Common myeloid progenitor, CD34-positive (primary cell): ENCODE measurements at regions not wholly inside any gene's neighbourhood (a gene's known extent, or its start where the extent isn't known, plus 50 kb on each side); places are given as distances from the start of the nearest gene placed in this dataset.

ENCODE experiments used
- CTCF ChIA-PET: fragments of 350-600 bp; sonication (Branson Sonifier 250); formaldehyde crosslinking; loops from one replicate; lab custom pipeline; 2021; ENCODE audit warnings: antibody characterized with exemption; lab: Charles Lee
- POLR2A ChIA-PET: fragments of 350-600 bp; sonication (Branson Sonifier 250); formaldehyde crosslinking; loops from one replicate; lab custom pipeline; 2021; ENCODE audit warnings: antibody characterized with exemption; lab: Charles Lee
- DNase-seq, 3 donors: peaks; one replicate each; pipeline versions ENCODE4 v3.0.0 to v3.0.0-alpha.2; 2013
- H3K27ac ChIP-seq, 2 experiments: 1 replicate in 1 of 2; 2 replicates in 1 of 2; pipeline ENCODE4 v1.7.0; 2013; ENCODE audit warnings: inconsistent platforms in 2 of 2, low read length in 2 of 2, mild to moderate bottlenecking in 2 of 2, low read depth in 1 of 2, moderate library complexity in 1 of 2; ENCODE audit not compliant: severe bottlenecking in 2 of 2, insufficient read depth in 1 of 2, poor library complexity in 1 of 2
- H3K27me3 ChIP-seq, 5 experiments: replicated peaks in 2 of 5; 1 replicate in 3 of 5; 2 replicates in 2 of 5; pipeline versions ENCODE4 v1.6.1 to v1.7.0; 2013; ENCODE audit warnings: low read length in 4 of 5, mild to moderate bottlenecking in 2 of 5, moderate library complexity in 2 of 5, inconsistent platforms in 1 of 5; ENCODE audit not compliant: insufficient read depth in 5 of 5, control insufficient read depth in 4 of 5
- H3K36me3 ChIP-seq, 4 experiments: 1 replicate in 2 of 4; 2 replicates in 2 of 4; pipeline versions ENCODE4 v1.6.1 to v1.7.0; 2013; ENCODE audit warnings: low read length in 3 of 4, control low read depth in 1 of 4, mild to moderate bottlenecking in 1 of 4; ENCODE audit not compliant: control insufficient read depth in 4 of 4, insufficient read depth in 4 of 4
- H3K4me1 ChIP-seq, 4 experiments: 1 replicate in 3 of 4; 2 replicates in 1 of 4; pipeline versions ENCODE4 v1.6.1 to v1.7.1; 2013; ENCODE audit warnings: low read length in 3 of 4, mild to moderate bottlenecking in 3 of 4, control low read depth in 1 of 4, inconsistent platforms in 1 of 4, moderate library complexity in 1 of 4; ENCODE audit not compliant: control insufficient read depth in 4 of 4, insufficient read depth in 4 of 4; ENCODE audit errors: control extremely low read depth in 1 of 4
- H3K4me3 ChIP-seq, 7 experiments: 1 replicate in 4 of 7; 2 replicates in 3 of 7; pipeline versions ENCODE4 v1.5.1 to v1.7.0; 2013; ENCODE audit warnings: mild to moderate bottlenecking in 7 of 7, low read length in 6 of 7, moderate library complexity in 6 of 7, inconsistent platforms in 2 of 7, low read depth in 2 of 7, control low read depth in 1 of 7; ENCODE audit not compliant: insufficient read depth in 4 of 7, control insufficient read depth in 1 of 7; ENCODE audit errors: extremely low read depth in 1 of 7
- H3K9me3 ChIP-seq, 5 experiments: 1 replicate in 4 of 5; 2 replicates in 1 of 5; pipeline versions ENCODE4 v1.6.1 to v1.7.1; 2013; ENCODE audit warnings: low read length in 4 of 5, mild to moderate bottlenecking in 2 of 5, inconsistent platforms in 1 of 5, low read depth in 1 of 5, moderate library complexity in 1 of 5; ENCODE audit not compliant: control insufficient read depth in 4 of 5, insufficient read depth in 2 of 5; ENCODE audit errors: control extremely low read depth in 1 of 5
- WGBS: methylation state at CpG from one replicate; pipeline ENCODE4 v1.1.5; 2013; ENCODE audit not compliant: insufficient coverage; 5-methylcytosine and 5-hydroxymethylcytosine counted together

- CTCF ChIA-PET: interaction anchor here (1.3 to 1.5 kb wide), 2 partner anchors 9 to 18 kb away, joined by 3 to 4 read pairs; no protein-coding TSS in a partner anchor
- H3K4me1 ChIP-seq: no peaks in the 10 kb centered on the region
- 96% methylated on average over 16 of the region's 19 CpGs for WGBS
- peaks cover 0 to 1% (median 0%) of the 10 kb centered on the region in 5 experiments for H3K27me3 ChIP-seq
- no peak for DNase-seq
- no peaks in the 10 kb centered on the region for H3K36me3 ChIP-seq
- H3K27ac ChIP-seq: no peak overlapping the region
- POLR2A ChIA-PET: no interaction called here
- H3K9me3 ChIP-seq: peaks cover 0 to 4% (median 0%) of the 10 kb centered on the region in 5 experiments
- H3K4me3 ChIP-seq: no peak overlapping the region
Observed at GRCh38 chr6:3535776-3536435, 79.1 kb upstream of the SLC22A23 start.

GRCh38 chr6:3535033-3535775 is 78.4 kb upstream of the SLC22A23 start:
- Histone ChIP-seq H3K27me3 (peaks cover 0 to 1% (median 0%) of the 10 kb centered on the region in 5 experiments), H3K27ac (no peak overlapping the region), H3K4me1 (no peaks in the 10 kb centered on the region), H3K4me3 (no peak overlapping the region), H3K9me3 (peaks cover 0 to 4% (median 0%) of the 10 kb centered on the region in 5 experiments), H3K36me3 (no peaks in the 10 kb centered on the region)
- ChIA-PET CTCF (interaction anchor here (1.3 to 1.5 kb wide), 2 partner anchors 8 to 17 kb away, joined by 3 to 4 read pairs; no protein-coding TSS in a partner anchor), POLR2A (no interaction called here)
- 83% methylated on average over 1 of the region's 4 CpGs for WGBS
- DNase-seq: no peak

GRCh38 chr6:3534599-3534998 is 77.7 kb upstream of the SLC22A23 start:
- no peaks in the 10 kb centered on the region for H3K4me1 ChIP-seq
- no peaks in the 10 kb centered on the region for H3K36me3 ChIP-seq
- H3K27me3 ChIP-seq: peaks cover 0 to 1% (median 0%) of the 10 kb centered on the region in 5 experiments
- WGBS: 93% methylated on average over 4 of the region's 4 CpGs
- H3K9me3 ChIP-seq: peaks cover 0 to 4% (median 0%) of the 10 kb centered on the region in 5 experiments
- H3K4me3 ChIP-seq: no peak overlapping the region
- POLR2A ChIA-PET: no interaction called here
- no peak for DNase-seq
- CTCF ChIA-PET: no interaction called here
- no peak overlapping the region for H3K27ac ChIP-seq

- WGBS: 93% methylated on average over 5 of the region's 6 CpGs
Observed at GRCh38 chr6:3533981-3534380, 77.1 kb upstream of the SLC22A23 start.

GRCh38 chr6:3532296-3532916 is 75.6 kb upstream of the SLC22A23 start:
- no peaks in the 10 kb centered on the region for H3K36me3 ChIP-seq
- CTCF ChIA-PET: no interaction called here
- POLR2A ChIA-PET: no interaction called here
- DNase-seq: no peak
- peaks cover 0 to 4% (median 0%) of the 10 kb centered on the region in 5 experiments for H3K9me3 ChIP-seq
- H3K27me3 ChIP-seq: peaks cover 0 to 1% (median 0%) of the 10 kb centered on the region in 5 experiments
- no peak overlapping the region for H3K4me3 ChIP-seq
- H3K4me1 ChIP-seq: no peaks in the 10 kb centered on the region
- WGBS: 83% methylated on average over 4 of the region's 5 CpGs
- H3K27ac ChIP-seq: no peak overlapping the region

More at GRCh38 chr6:3533981-3534380, 77.1 kb upstream of the SLC22A23 start:
- DNase-seq: no peak
- Histone ChIP-seq H3K36me3 (no peaks in the 10 kb centered on the region), H3K4me3 (no peak overlapping the region), H3K27me3 (peaks cover 0 to 1% (median 0%) of the 10 kb centered on the region in 5 experiments), H3K9me3 (peaks cover 0 to 4% (median 0%) of the 10 kb centered on the region in 5 experiments), H3K4me1 (no peaks in the 10 kb centered on the region), H3K27ac (no peak overlapping the region)
- CTCF ChIA-PET: no interaction called here
- POLR2A ChIA-PET: no interaction called here

GRCh38 chr6:3531481-3531880 is 74.6 kb upstream of the SLC22A23 start:
- no peak for DNase-seq
- ChIA-PET CTCF (no interaction called here), POLR2A (no interaction called here)
- Histone ChIP-seq H3K4me3 (no peak overlapping the region), H3K4me1 (no peaks in the 10 kb centered on the region), H3K36me3 (no peaks in the 10 kb centered on the region), H3K27me3 (peaks cover 0 to 1% (median 0%) of the 10 kb centered on the region in 5 experiments), H3K9me3 (peaks cover 0 to 4% (median 0%) of the 10 kb centered on the region in 5 experiments), H3K27ac (no peak overlapping the region)
- 98% methylated on average over 5 of the region's 7 CpGs for WGBS
